Breast epithelium (tissue), 4 donors: ENCODE measurements at regions not wholly inside any gene's neighbourhood (a gene's known extent, or its start where the extent isn't known, plus 50 kb on each side); places are given as distances from the start of the nearest gene placed in this dataset.

ENCODE experiments used
- DNase-seq, 2 donors: peaks; one replicate each; pipeline ENCODE4 v3.0.0-alpha.2; 2019; ENCODE audit warnings: low spot score in 2 of 2
- H3K27ac ChIP-seq, 2 donors: fragments of 200-600 bp; sonication (generic) in 1 of 2; one replicate each; pipeline ENCODE4 v1.5.1; 2016 to 2019; ENCODE audit warnings: mild to moderate bottlenecking in 1 of 2
- H3K27me3 ChIP-seq, 2 donors: fragments of 200-600 bp; sonication (generic) in 1 of 2; one replicate each; pipeline versions ENCODE4 v1.5.1 to v1.6.0; 2017 to 2019; ENCODE audit warnings: control low read depth in 1 of 2, mild to moderate bottlenecking in 1 of 2
- H3K36me3 ChIP-seq: fragments of 200-600 bp; one replicate; pipeline ENCODE4 v1.5.1; 2019
- H3K4me1 ChIP-seq, 2 donors: fragments of 200-600 bp; sonication (generic); one replicate each; pipeline ENCODE4 v1.5.1; 2016 to 2019; ENCODE audit warnings: control low read depth in 1 of 2
- H3K4me3 ChIP-seq, 3 donors: fragments of 200-600 bp; sonication (generic); 1 replicate in 2 of 3; 2 replicates in 1 of 3; pipeline ENCODE4 v1.5.1; 2016 to 2019; ENCODE audit warnings: mild to moderate bottlenecking in 3 of 3, moderate library complexity in 2 of 3
- H3K9me3 ChIP-seq, 2 donors: fragments of 200-600 bp; sonication (generic) in 1 of 2; one replicate each; pipeline ENCODE4 v1.5.1; 2016 to 2019; ENCODE audit warnings: control low read depth in 1 of 2
- POLR2A ChIP-seq: fragments of 450-650 bp; IDR thresholded peaks from one replicate; pipeline ENCODE4 v1.6.1; 2016; ENCODE audit warnings: antibody characterized with exemption, mild to moderate bottlenecking, moderate library complexity
- POLR2AphosphoS5 ChIP-seq, 3 donors: sonication (generic); formaldehyde crosslinking; IDR thresholded peaks; one replicate each; pipeline ENCODE4 v1.6.1; 2017; ENCODE audit warnings: antibody characterized with exemption in 3 of 3
- intact Hi-C: fragments of 100-400 bp; cut with DNase I; formaldehyde crosslinking; loops from one replicate; pipeline ENCODE4 v1.15.1; 2023; ENCODE audit warnings: low total_unique reads
- TF ChIP-seq, protein P1 (sequence below), 3 donors: fragments of 450-650 bp; IDR thresholded peaks; one replicate each; pipeline ENCODE4 v1.5.1; 2016 to 2017; ENCODE audit warnings: antibody characterized with exemption in 3 of 3, mild to moderate bottlenecking in 3 of 3, moderate library complexity in 3 of 3

DNA sequence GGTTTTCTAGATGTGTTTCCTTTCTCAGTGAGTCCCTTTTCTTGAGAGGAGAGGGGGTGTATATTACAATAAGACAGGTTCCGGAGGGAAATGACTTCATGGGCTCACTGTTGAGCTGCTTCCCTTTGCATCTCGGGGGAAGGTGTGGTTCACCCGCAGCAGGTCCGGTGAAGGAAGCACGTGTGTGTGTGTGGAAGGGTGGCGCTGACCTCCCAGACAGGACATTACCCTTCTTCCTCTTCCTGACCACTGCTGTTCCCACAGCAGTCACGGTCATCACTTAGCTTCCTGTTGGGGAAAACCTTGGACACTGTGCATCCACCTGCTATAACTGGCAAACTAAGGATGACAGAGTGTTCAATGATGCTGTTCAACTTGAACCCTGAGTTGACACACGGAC lies 83.6 kb downstream of the PLEKHG1 start:
- TF ChIP-seq, protein P1, sequence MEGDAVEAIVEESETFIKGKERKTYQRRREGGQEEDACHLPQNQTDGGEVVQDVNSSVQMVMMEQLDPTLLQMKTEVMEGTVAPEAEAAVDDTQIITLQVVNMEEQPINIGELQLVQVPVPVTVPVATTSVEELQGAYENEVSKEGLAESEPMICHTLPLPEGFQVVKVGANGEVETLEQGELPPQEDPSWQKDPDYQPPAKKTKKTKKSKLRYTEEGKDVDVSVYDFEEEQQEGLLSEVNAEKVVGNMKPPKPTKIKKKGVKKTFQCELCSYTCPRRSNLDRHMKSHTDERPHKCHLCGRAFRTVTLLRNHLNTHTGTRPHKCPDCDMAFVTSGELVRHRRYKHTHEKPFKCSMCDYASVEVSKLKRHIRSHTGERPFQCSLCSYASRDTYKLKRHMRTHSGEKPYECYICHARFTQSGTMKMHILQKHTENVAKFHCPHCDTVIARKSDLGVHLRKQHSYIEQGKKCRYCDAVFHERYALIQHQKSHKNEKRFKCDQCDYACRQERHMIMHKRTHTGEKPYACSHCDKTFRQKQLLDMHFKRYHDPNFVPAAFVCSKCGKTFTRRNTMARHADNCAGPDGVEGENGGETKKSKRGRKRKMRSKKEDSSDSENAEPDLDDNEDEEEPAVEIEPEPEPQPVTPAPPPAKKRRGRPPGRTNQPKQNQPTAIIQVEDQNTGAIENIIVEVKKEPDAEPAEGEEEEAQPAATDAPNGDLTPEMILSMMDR (IDR thresholded peaks at IDR 0.05): no peak
- TF ChIP-seq POLR2A (no peak), POLR2AphosphoS5 (IDR thresholded peaks at IDR 0.05) (peak; percentile 50 to 81 (median 67))
- DNase-seq: no peak
- Histone ChIP-seq H3K9me3 (no peaks in the 10 kb centered on the region), H3K4me3 (peak overlapping the region in 2 of 3 donors; percentile 16 to 41), H3K27ac (peak overlapping the region; percentile 17 to 84), H3K36me3 (no peaks in the 10 kb centered on the region), H3K4me1 (no peaks in the 10 kb centered on the region), H3K27me3 (no peaks in the 10 kb centered on the region)
- intact Hi-C loops: no loop called here

DNA sequence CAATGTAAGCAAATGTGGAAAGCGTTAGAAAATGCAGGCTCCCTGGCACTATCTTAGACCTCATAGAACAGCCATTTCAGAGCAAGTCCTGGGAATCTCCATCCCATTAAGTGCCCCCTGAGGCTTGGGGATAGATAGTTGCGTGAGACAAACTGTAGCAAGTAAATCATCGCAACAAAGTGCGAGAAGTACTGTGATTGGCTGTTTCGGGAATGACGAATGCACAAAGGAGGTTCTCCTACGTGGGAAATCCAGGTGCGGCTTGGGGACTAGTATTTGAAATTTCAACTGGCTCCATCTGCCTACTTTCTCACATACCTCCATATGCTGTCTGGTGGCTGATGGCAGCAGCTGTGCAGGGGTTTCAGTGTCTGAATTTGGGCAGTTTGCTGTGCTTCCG lies 84.5 kb downstream of the PLEKHG1 start:
- Histone ChIP-seq H3K9me3 (no peaks in the 10 kb centered on the region), H3K27me3 (no peaks in the 10 kb centered on the region), H3K27ac (peak overlapping the region; percentile 9 to 84), H3K4me3 (peak overlapping the region in 2 of 3 donors; percentile 16 to 41), H3K36me3 (no peaks in the 10 kb centered on the region), H3K4me1 (no peaks in the 10 kb centered on the region)
- no peak for DNase-seq
- intact Hi-C loops: no loop called here
- TF ChIP-seq POLR2A (no peak), POLR2AphosphoS5 (IDR thresholded peaks at IDR 0.05) (no peak)
- TF ChIP-seq, protein P1 (IDR thresholded peaks at IDR 0.05): no peak

DNA sequence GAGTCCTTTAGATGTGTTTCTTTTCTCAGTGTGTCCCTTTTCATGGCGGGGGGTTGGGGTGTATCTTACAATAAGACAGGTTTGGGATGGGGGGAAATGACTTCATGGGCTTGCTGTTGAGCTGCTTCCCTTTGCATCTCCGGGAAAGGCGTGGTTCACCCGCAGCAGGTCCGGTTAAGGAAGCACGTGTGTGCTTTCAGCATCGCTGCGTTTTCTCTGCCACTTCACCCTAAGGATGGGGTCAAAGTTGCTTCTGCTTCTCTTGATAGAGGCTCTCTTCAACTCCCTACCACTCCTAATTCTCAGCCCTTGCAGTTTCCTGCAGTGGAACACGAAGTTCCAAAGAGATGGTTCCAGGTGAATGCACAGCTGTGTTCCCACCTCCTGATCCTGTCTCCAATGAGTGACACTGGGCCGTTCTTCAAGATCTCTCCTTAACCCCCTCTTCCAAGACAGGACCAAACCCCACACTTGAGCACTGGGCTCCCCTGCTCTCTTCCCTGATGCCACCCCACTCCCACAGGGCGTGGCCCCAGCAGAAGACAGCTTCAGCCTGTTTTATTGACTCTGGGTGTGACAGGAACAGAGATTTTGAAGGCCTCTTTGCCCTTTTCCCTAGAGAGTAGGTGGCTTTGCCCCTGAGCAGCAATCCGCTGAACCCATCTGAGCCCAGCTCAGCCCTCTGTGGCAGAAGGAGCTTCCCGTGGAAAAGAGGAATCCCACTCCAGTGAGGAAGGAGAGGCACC lies 85.2 kb downstream of the PLEKHG1 start:
- intact Hi-C loops: no loop called here

DNA sequence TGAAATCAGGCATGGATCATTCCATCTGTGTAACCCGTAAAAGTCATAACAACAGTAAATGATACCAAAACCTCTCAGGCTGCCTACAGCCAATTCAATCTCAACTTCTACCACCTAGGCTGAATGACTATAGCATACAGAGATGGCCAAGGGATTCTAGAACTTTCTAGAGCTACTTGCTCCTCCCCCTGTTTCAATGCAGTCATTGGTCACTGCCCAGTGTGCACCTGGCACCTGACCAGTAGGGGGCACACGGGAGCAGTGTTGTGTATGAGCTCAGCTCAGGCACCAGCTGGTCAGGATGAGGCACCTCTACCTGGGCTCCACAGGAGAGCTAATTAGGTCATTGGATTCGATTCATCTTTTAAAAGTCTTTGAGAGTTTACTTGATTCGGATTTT lies 86.2 kb downstream of the PLEKHG1 start:
- intact Hi-C loops: no loop called here
- Histone ChIP-seq H3K27ac (peak overlapping the region; percentile 66 to 84), H3K4me1 (no peaks in the 10 kb centered on the region)

More for the DNA sequence above, 85.2 kb downstream of the PLEKHG1 start:
- Histone ChIP-seq H3K27ac (peak overlapping the region; percentile 52 to 84), H3K4me3 (peak overlapping the region in 1 of 3 donors; percentile 41), H3K4me1 (no peaks in the 10 kb centered on the region), H3K9me3 (no peaks in the 10 kb centered on the region), H3K36me3 (no peaks in the 10 kb centered on the region), H3K27me3 (no peaks in the 10 kb centered on the region)
- TF ChIP-seq POLR2A (no peak), POLR2AphosphoS5 (IDR thresholded peaks at IDR 0.05) (no peak)
- TF ChIP-seq, protein P1 (IDR thresholded peaks at IDR 0.05): no peak
- no peak for DNase-seq

DNA sequence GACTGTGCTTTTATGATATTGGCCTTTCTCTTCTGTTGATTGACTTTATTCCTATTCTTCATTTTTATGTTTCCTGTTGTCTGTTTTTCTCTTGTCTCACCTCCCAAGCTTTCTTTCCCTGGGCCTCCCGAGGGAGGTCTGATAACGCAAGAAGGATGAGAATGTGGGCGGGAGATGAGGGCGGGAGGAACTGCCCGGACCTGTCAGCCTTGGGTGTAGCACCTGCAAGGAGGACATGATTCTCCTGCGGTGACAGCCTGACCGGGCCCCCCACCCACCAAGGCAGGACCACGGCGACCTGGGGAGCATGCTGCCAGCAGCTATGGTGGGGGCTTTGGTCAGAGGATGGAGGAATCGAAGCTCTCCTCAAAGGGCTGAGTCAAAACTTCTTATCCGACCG lies 86.9 kb downstream of the PLEKHG1 start:
- TF ChIP-seq POLR2AphosphoS5 (IDR thresholded peaks at IDR 0.05): no peak
- TF ChIP-seq, protein P1 (IDR thresholded peaks at IDR 0.05): no peak
- no peak for TF ChIP-seq POLR2A
- Histone ChIP-seq H3K27me3 (no peaks in the 10 kb centered on the region), H3K9me3 (no peaks in the 10 kb centered on the region), H3K4me3 (peak overlapping the region in 2 of 3 donors; percentile 15 to 48), H3K27ac (peak overlapping the region; percentile 66 to 76), H3K4me1 (no peaks in the 10 kb centered on the region), H3K36me3 (no peaks in the 10 kb centered on the region)
- intact Hi-C loops: no loop called here
- DNase-seq: no peak

More for the DNA sequence above, 86.2 kb downstream of the PLEKHG1 start:
- TF ChIP-seq, protein P1 (IDR thresholded peaks at IDR 0.05): peak in 1 of 3 donors; percentile 23
- TF ChIP-seq POLR2AphosphoS5 (IDR thresholded peaks at IDR 0.05): no peak
- TF ChIP-seq POLR2A: no peak
- H3K4me3 ChIP-seq: no peak overlapping the region
- DNase-seq: no peak
- H3K36me3 ChIP-seq: no peaks in the 10 kb centered on the region
- no peaks in the 10 kb centered on the region for H3K9me3 ChIP-seq
- H3K27me3 ChIP-seq: no peaks in the 10 kb centered on the region
